ENCODE measurements at regions not wholly inside any gene's neighbourhood (a gene's known extent, or its start where the extent isn't known, plus 50 kb on each side); places are given as distances from the start of the nearest gene placed in this dataset.

DNA sequence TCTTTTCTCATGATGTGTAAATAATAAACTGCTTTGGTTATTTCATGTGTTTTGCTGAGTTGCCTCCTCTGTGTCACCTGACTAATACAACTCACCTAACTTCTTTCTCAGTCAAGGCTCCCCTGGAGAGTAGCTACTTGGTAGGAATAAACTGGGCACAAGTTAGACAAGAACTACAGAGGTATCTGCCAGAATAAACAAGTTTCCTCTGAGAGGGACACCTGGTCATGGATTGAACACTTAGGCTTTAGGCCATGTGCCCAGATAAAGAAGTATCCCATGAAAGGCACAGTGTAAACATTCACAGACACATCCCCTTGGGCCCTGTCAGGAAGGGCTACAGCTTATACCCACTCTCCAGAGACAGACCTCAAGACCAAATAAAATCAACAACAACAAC lies 532.5 kb downstream of the KIF4B start:
- no peaks in the 10 kb centered on the region for H3K9me3 ChIP-seq
- H3K4me2 ChIP-seq: no peak overlapping the region
- no peak overlapping the region for H3K4me3 ChIP-seq
- H3K27ac ChIP-seq: no peak overlapping the region
- H3K4me1 ChIP-seq: no peaks in the 10 kb centered on the region
- ATAC-seq (no peak), DNase-seq (ENCODE audit: low read depth in 1 of 2, low spot score in 1 of 2) (no peak), FAIRE-seq (no peak)
- ChIA-PET CTCF (no interaction called here), POLR2A (no interaction called here)
- TF ChIP-seq, protein P1, sequence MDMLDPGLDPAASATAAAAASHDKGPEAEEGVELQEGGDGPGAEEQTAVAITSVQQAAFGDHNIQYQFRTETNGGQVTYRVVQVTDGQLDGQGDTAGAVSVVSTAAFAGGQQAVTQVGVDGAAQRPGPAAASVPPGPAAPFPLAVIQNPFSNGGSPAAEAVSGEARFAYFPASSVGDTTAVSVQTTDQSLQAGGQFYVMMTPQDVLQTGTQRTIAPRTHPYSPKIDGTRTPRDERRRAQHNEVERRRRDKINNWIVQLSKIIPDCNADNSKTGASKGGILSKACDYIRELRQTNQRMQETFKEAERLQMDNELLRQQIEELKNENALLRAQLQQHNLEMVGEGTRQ (IDR thresholded peaks at IDR 0.05): no peak
- TF ChIP-seq CBX8 (IDR thresholded peaks at IDR 0.05) (no peak), NPAS2 (CRISPR knock-in tag; IDR thresholded peaks at IDR 0.05; ENCODE audit: borderline replicate concordance) (no peak), JUN (IDR thresholded peaks at IDR 0.05) (no peak), CBX2 (IDR thresholded peaks at IDR 0.05; ENCODE audit: borderline replicate concordance, low read depth) (no peak), RAD21 (conservative IDR thresholded peaks at IDR 0.05 in 1 of 2, IDR thresholded peaks at IDR 0.05 in 1 of 2) (no peak), JUNB (IDR thresholded peaks at IDR 0.05) (no peak), EHF (CRISPR knock-in tag; IDR thresholded peaks at IDR 0.05) (no peak), FOSL2 (IDR thresholded peaks at IDR 0.05) (no peak), FOSL2 (CRISPR knock-in tag; IDR thresholded peaks at IDR 0.05) (no peak), CEBPB (IDR thresholded peaks at IDR 0.05) (no peak), FOSB (CRISPR knock-in tag; IDR thresholded peaks at IDR 0.05) (no peak), ESRRA (IDR thresholded peaks at IDR 0.05; ENCODE audit: borderline replicate concordance, low read length) (no peak), NFE2L2 (conservative IDR thresholded peaks at IDR 0.05; ENCODE audit: low read length) (no peak), GATA3 (IDR thresholded peaks at IDR 0.05; ENCODE audit: borderline replicate concordance) (no peak), CHD4 (IDR thresholded peaks at IDR 0.05; ENCODE audit: borderline replicate concordance) (no peak), BHLHE40 (IDR thresholded peaks at IDR 0.05; ENCODE audit: low read depth, low read length) (no peak)
- TF ChIP-seq, protein P2, sequence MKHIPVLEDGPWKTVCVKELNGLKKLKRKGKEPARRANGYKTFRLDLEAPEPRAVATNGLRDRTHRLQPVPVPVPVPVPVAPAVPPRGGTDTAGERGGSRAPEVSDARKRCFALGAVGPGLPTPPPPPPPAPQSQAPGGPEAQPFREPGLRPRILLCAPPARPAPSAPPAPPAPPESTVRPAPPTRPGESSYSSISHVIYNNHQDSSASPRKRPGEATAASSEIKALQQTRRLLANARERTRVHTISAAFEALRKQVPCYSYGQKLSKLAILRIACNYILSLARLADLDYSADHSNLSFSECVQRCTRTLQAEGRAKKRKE (CRISPR knock-in tag; IDR thresholded peaks at IDR 0.05; ENCODE audit: low read depth): no peak
- TF ChIP-seq, protein P3, sequence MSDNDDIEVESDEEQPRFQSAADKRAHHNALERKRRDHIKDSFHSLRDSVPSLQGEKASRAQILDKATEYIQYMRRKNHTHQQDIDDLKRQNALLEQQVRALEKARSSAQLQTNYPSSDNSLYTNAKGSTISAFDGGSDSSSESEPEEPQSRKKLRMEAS (IDR thresholded peaks at IDR 0.05): no peak

DNA sequence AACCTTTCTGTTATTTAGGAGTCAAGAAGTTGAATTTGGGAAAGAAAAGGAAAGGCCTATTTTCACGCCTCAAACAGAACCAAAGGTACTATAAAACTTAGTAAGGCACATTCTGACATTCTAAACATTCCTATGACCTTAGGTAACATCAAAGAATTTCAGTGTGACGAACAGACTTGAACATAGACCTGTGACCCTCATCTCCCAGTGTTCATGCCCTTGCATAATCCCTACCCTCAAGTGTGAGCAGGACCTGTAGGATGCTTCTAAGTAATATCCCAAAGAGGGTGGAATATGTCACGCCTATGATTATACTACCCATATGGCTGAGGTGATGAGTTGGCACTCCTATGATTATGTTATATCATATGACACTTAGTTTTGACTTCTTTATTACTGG lies 540.9 kb downstream of the KIF4B start:
- WGBS (ENCODE audit: missing lambda C conversion rate): 19% methylated on average over 3 of the region's 3 CpGs
- CTCF ChIA-PET: no interaction called here

More for the DNA sequence above, 540.9 kb downstream of the KIF4B start:
- Histone ChIP-seq H3K4me2 (no peak overlapping the region), H3K9me3 (no peaks in the 10 kb centered on the region), H3K4me3 (no peak overlapping the region), H3K4me1 (no peaks in the 10 kb centered on the region), H3K27ac (no peak overlapping the region)
- TF ChIP-seq MAFK (IDR thresholded peaks at IDR 0.05; ENCODE audit: partially characterized antibody): no peak
- TF ChIP-seq HOXB5 (CRISPR knock-in tag; IDR thresholded peaks at IDR 0.05): no peak
- no peak for TF ChIP-seq RFX5 (IDR thresholded peaks at IDR 0.05)
- TF ChIP-seq, protein P4, sequence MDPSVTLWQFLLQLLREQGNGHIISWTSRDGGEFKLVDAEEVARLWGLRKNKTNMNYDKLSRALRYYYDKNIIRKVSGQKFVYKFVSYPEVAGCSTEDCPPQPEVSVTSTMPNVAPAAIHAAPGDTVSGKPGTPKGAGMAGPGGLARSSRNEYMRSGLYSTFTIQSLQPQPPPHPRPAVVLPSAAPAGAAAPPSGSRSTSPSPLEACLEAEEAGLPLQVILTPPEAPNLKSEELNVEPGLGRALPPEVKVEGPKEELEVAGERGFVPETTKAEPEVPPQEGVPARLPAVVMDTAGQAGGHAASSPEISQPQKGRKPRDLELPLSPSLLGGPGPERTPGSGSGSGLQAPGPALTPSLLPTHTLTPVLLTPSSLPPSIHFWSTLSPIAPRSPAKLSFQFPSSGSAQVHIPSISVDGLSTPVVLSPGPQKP (IDR thresholded peaks at IDR 0.05; ENCODE audit: low read depth, low read length): no peak
- TF ChIP-seq, protein P2 (CRISPR knock-in tag; IDR thresholded peaks at IDR 0.05; ENCODE audit: low read depth): no peak
- TF ChIP-seq MYC (IDR thresholded peaks at IDR 0.05; ENCODE audit: borderline replicate concordance, low read length): no peak
- no peak for TF ChIP-seq ZSCAN20 (CRISPR knock-in tag; IDR thresholded peaks at IDR 0.05)
- no peak for TF ChIP-seq FOXS1 (CRISPR knock-in tag; IDR thresholded peaks at IDR 0.05)
- TF ChIP-seq, protein P5, sequence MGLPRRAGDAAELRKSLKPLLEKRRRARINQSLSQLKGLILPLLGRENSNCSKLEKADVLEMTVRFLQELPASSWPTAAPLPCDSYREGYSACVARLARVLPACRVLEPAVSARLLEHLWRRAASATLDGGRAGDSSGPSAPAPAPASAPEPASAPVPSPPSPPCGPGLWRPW (IDR thresholded peaks at IDR 0.05): no peak
- TF ChIP-seq EP300 (IDR thresholded peaks at IDR 0.05): no peak
- no peak for TF ChIP-seq RARB (CRISPR knock-in tag; IDR thresholded peaks at IDR 0.05)
- TF ChIP-seq, protein P6, sequence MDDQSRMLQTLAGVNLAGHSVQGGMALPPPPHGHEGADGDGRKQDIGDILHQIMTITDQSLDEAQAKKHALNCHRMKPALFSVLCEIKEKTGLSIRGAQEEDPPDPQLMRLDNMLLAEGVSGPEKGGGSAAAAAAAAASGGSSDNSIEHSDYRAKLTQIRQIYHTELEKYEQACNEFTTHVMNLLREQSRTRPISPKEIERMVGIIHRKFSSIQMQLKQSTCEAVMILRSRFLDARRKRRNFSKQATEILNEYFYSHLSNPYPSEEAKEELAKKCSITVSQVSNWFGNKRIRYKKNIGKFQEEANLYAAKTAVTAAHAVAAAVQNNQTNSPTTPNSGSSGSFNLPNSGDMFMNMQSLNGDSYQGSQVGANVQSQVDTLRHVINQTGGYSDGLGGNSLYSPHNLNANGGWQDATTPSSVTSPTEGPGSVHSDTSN (IDR thresholded peaks at IDR 0.05): no peak
- TF ChIP-seq CBX2 (IDR thresholded peaks at IDR 0.05; ENCODE audit: borderline replicate concordance, low read depth): no peak
- no peak for TF ChIP-seq KDM1A (IDR thresholded peaks at IDR 0.05; ENCODE audit: low read depth)
- no peak for TF ChIP-seq POLR2A (IDR thresholded peaks at IDR 0.05; ENCODE audit: low read length)
- TF ChIP-seq JUNB (IDR thresholded peaks at IDR 0.05): no peak
- no peak for TF ChIP-seq KDM5A (IDR thresholded peaks at IDR 0.05)
- ATAC-seq (no peak), FAIRE-seq (peak; percentile 23), DNase-seq (ENCODE audit: low read depth in 1 of 2, low spot score in 1 of 2) (peak in 1 of 2 experiments; percentile 1)
- POLR2A ChIA-PET: no interaction called here

All from A549 (cell line).